GM11168 (cell line): ENCODE measurements at regions not wholly inside any gene's neighbourhood (a gene's known extent, or its start where the extent isn't known, plus 50 kb on each side); places are given as distances from the start of the nearest gene placed in this dataset.

Experiments used
- in situ Hi-C: fragments of 300-500 bp; cut with MboI; formaldehyde crosslinking; loops from one replicate; pipeline ENCODE4 v1.12.0; 2022; ENCODE audit warnings: low sequenced_read_pairs; ENCODE audit not compliant: unreplicated experiment

- in situ Hi-C loops = no loop called here
Observed at GRCh38 chr2:63772061-63772460, 69.6 kb upstream of the UGP2 start.

GRCh38 chr2:63775191-63775590 is 66.5 kb upstream of the UGP2 start:
- in situ Hi-C loops = no loop called here

GRCh38 chr2:63776382-63776781 is 65.3 kb upstream of the UGP2 start:
- in situ Hi-C loops = no loop called here

- in situ Hi-C loops = no loop called here
Observed at GRCh38 chr2:63777816-63778215, 63.9 kb upstream of the UGP2 start.

GRCh38 chr2:63778391-63778790 is 63.3 kb upstream of the UGP2 start:
- in situ Hi-C loops = no loop called here

- in situ Hi-C loops = no loop called here
Observed at GRCh38 chr2:63780518-63781155, 61.1 kb upstream of the UGP2 start.

GRCh38 chr2:63784461-63784860 is 57.2 kb upstream of the UGP2 start:
- in situ Hi-C loops = no loop called here

GRCh38 chr2:63785096-63785495 is 56.6 kb upstream of the UGP2 start:
- in situ Hi-C loops = no loop called here

GRCh38 chr2:63786471-63786870 is 55.2 kb upstream of the UGP2 start:
- in situ Hi-C loops = no loop called here

- in situ Hi-C loops = no loop called here
Observed at GRCh38 chr2:63788071-63788470, 53.6 kb upstream of the UGP2 start.

- in situ Hi-C loops = no loop called here
Observed at GRCh38 chr2:63789338-63790020, 52.2 kb upstream of the UGP2 start.

- in situ Hi-C loops = no loop called here
Observed at GRCh38 chr2:63790491-63790890, 51.2 kb upstream of the UGP2 start.

- in situ Hi-C loops = no loop called here
Observed at GRCh38 chr2:63790906-63791305, 50.8 kb upstream of the UGP2 start.

GRCh38 chr2:63791387-63791786 is 50.3 kb upstream of the UGP2 start:
- in situ Hi-C loops = no loop called here
